MCF 10A (cell line): ENCODE measurements at regions not wholly inside any gene's neighbourhood (a gene's known extent, or its start where the extent isn't known, plus 50 kb on each side); places are given as distances from the start of the nearest gene placed in this dataset.

Experiments
- BruUV-seq: library from RNA; stranded (reverse); fragments of 400-500 nt; replicated peaks from 2 replicates; lab custom pipeline; 2021; lab: Mats Ljungman, UMichigan
- CTCF ChIA-PET: fragments of 300-600 bp; sonication (Branson Sonifier 250); formaldehyde crosslinking; extraction: SDS; loops from one replicate; lab custom pipeline; 2021; ENCODE audit warnings: antibody characterized with exemption, inconsistent platforms; lab: Yijun Ruan, JAX
- POLR2A ChIA-PET: fragments of 300-600, 350-650 bp; sonication (Branson Sonifier 250); formaldehyde crosslinking; extraction: SDS; loops from one replicate; lab custom pipeline; 2020; ENCODE audit warnings: antibody characterized with exemption, inconsistent platforms; lab: Yijun Ruan, JAX
- DNase-seq: peaks from one replicate; pipeline ENCODE4 v3.0.0-alpha.2; 2018; ENCODE audit not compliant: unreplicated experiment
- H3K27ac Mint-ChIP-seq: one replicate; pipeline ENCODE4 v1.8.0; 2022; ENCODE audit warnings: mild to moderate bottlenecking, low read depth, mixed read lengths; ENCODE audit not compliant: unreplicated experiment
- H3K27me3 Mint-ChIP-seq: one replicate; pipeline ENCODE4 v1.8.0; 2022; ENCODE audit warnings: mixed read lengths; ENCODE audit not compliant: insufficient read depth, unreplicated experiment
- H3K36me3 Mint-ChIP-seq: one replicate; pipeline ENCODE4 v1.8.0; 2022; ENCODE audit warnings: mild to moderate bottlenecking, moderate library complexity, mixed read lengths; ENCODE audit not compliant: insufficient read depth, unreplicated experiment
- H3K4me1 Mint-ChIP-seq: one replicate; pipeline ENCODE4 v1.8.0; 2022; ENCODE audit warnings: mixed read lengths; ENCODE audit not compliant: insufficient read depth, unreplicated experiment
- H3K4me3 Mint-ChIP-seq: one replicate; pipeline ENCODE4 v1.8.0; 2022; ENCODE audit warnings: mild to moderate bottlenecking, moderate library complexity, mixed read lengths; ENCODE audit not compliant: unreplicated experiment
- H3K9me3 Mint-ChIP-seq: one replicate; pipeline ENCODE4 v1.8.0; 2022; ENCODE audit warnings: mixed read lengths; ENCODE audit not compliant: unreplicated experiment
- intact Hi-C: fragments of 100-400 bp; cut with micrococcal nuclease; formaldehyde crosslinking; loops from 2 replicates; pipeline ENCODE4 v1.14.1; 2022
- TF ChIP-seq, protein P1 (sequence below): fragments of 200-600 bp; IDR thresholded peaks from one replicate; pipeline ENCODE4 v1.8.0; 2022; ENCODE audit warnings: antibody characterized with exemption, mild to moderate bottlenecking; ENCODE audit not compliant: unreplicated experiment

DNA sequence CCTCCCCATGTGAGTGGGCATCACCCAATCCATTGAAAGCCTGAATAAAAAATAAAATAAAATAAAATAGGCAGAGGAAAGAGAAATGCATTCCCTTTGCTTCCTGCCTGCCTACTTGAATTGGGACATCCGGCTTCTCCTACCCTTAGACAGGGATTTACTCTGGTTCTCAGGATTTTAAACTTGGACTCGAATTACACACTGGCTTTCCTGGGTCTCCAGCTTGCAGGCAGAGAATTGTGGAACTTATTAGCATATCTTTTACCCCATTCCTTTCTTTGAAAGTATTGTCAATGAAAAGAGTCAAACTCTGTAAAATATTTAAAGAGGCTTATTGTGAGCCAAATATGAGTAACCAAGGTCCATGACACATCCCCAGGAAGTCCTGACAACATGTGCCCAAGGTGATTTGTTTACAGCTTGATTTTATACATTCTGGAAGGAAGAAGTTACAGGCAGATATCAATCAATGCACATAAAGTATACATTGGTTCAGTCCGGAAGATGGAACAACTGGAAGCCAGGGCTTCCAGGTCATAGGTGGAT lies 78.4 kb upstream of the CCDC90B start:
- no peak overlapping the region for H3K4me3 Mint-ChIP-seq
- BruUV-seq = no TSS peak

DNA sequence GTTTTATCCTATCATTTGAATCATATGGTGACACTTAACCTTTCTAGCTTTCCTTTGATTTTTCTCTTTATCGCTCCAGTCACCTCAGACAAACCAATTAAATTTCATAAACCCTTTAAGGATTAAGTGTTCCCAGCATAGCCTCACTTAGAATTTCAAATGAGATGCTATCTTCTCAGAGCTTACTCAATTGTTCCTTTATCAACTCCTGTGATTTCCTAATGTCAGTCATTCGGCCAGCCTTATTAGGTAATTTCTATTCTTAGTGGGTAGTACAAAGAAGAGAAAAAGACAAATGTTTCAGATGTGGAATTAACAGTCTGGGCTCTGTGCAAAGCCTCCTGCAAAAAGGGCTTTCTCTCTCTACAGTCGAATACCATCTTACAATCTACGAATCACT lies 77.1 kb upstream of the CCDC90B start:
- peaks cover 9% of the 10 kb centered on the region for H3K9me3 Mint-ChIP-seq
- no TSS peak for BruUV-seq
- DNase-seq = no peak
- no peaks in the 10 kb centered on the region for H3K36me3 Mint-ChIP-seq
- POLR2A ChIA-PET = no interaction called here
- H3K27ac Mint-ChIP-seq = no peak overlapping the region
- no peaks in the 10 kb centered on the region for H3K27me3 Mint-ChIP-seq
- TF ChIP-seq, protein P1, sequence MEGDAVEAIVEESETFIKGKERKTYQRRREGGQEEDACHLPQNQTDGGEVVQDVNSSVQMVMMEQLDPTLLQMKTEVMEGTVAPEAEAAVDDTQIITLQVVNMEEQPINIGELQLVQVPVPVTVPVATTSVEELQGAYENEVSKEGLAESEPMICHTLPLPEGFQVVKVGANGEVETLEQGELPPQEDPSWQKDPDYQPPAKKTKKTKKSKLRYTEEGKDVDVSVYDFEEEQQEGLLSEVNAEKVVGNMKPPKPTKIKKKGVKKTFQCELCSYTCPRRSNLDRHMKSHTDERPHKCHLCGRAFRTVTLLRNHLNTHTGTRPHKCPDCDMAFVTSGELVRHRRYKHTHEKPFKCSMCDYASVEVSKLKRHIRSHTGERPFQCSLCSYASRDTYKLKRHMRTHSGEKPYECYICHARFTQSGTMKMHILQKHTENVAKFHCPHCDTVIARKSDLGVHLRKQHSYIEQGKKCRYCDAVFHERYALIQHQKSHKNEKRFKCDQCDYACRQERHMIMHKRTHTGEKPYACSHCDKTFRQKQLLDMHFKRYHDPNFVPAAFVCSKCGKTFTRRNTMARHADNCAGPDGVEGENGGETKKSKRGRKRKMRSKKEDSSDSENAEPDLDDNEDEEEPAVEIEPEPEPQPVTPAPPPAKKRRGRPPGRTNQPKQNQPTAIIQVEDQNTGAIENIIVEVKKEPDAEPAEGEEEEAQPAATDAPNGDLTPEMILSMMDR = no peak
- no peak overlapping the region for H3K4me3 Mint-ChIP-seq
- intact Hi-C loops = no loop called here
- CTCF ChIA-PET = no interaction called here
- no peaks in the 10 kb centered on the region for H3K4me1 Mint-ChIP-seq

More for the DNA sequence above, 78.4 kb upstream of the CCDC90B start:
- Mint-ChIP-seq H3K27ac (no peak overlapping the region), H3K27me3 (no peaks in the 10 kb centered on the region), H3K4me1 (no peaks in the 10 kb centered on the region), H3K9me3 (peaks cover 9% of the 10 kb centered on the region), H3K36me3 (no peaks in the 10 kb centered on the region)
- CTCF ChIA-PET = no interaction called here
- intact Hi-C loops = no loop called here
- POLR2A ChIA-PET = no interaction called here
- no peak for DNase-seq
- TF ChIP-seq, protein P1 = no peak

DNA sequence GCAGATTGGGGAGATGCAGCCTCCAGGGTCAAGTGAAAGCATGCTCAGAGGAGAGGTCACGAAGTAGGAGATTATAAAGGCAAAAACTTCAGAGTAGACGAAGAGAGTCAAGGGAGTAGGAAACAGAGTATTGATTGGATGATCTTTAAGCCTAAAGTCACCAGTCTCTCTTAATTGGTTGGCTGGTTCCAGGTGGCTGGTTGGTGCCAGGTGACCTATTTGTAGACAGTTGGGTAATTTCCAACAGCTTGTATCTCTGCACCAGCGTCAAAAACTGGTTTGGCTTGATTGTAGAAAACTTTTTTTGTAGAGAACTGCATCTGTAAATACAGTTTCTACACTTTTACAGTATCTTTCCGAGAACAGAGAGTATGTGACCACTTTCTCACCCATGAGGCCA lies 75.7 kb upstream of the CCDC90B start:
- Mint-ChIP-seq H3K4me3 (no peak overlapping the region), H3K9me3 (no peaks in the 10 kb centered on the region), H3K27ac (no peak overlapping the region), H3K4me1 (no peaks in the 10 kb centered on the region), H3K36me3 (no peaks in the 10 kb centered on the region), H3K27me3 (no peaks in the 10 kb centered on the region)
- intact Hi-C loops = no loop called here
- TF ChIP-seq, protein P1 = no peak
- POLR2A ChIA-PET = no interaction called here
- no peak for DNase-seq
- BruUV-seq = no TSS peak
- CTCF ChIA-PET = interaction anchor here (0.6 to 0.7 kb wide), 2 partner anchors 54 to 458 kb away, joined by 3 read pairs; no protein-coding TSS in a partner anchor

DNA sequence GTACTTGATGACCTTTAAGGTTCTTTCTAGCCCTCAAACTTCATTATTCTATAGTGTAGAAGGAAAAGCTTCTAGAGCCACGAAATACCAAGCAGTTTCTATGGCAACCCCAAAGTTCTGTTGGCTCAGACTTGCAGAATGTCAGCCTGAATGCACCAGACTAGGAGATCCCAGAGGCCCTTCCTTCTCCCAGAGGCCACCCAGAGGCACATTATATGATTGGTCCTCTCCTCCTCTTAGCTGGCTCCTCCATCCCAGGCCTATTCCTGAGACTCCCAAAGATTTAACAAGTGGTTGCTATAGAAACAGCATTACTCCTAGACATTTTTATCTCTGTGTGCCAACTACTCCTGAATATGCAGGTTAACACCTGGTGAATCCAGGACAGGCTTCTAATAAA lies 69.2 kb upstream of the CCDC90B start:
- intact Hi-C loops = no loop called here
- ChIA-PET CTCF (interaction anchor here (1.3 kb wide), 1 partner anchor 63 kb away, joined by 9 read pairs; no protein-coding TSS in a partner anchor), POLR2A (no interaction called here)
- Mint-ChIP-seq H3K4me1 (no peaks in the 10 kb centered on the region), H3K9me3 (peaks cover 7% of the 10 kb centered on the region), H3K36me3 (no peaks in the 10 kb centered on the region), H3K27me3 (no peaks in the 10 kb centered on the region), H3K4me3 (no peak overlapping the region), H3K27ac (no peak overlapping the region)
- no TSS peak for BruUV-seq
- TF ChIP-seq, protein P1 = no peak
- no peak for DNase-seq
